Nucleus accumbens (tissue), 56 donors: ENCODE measurements at regions not wholly inside any gene's neighbourhood (a gene's known extent, or its start where the extent isn't known, plus 50 kb on each side); places are given as distances from the start of the nearest gene placed in this dataset.
A peak's percentile ranks its signal among the peaks of the same experiment; 100 is the strongest.

Experiments used
- DNase-seq, 56 donors: peaks; one replicate each; lab custom pipeline; 2025; lab: John Stamatoyannopoulos, UW

DNA sequence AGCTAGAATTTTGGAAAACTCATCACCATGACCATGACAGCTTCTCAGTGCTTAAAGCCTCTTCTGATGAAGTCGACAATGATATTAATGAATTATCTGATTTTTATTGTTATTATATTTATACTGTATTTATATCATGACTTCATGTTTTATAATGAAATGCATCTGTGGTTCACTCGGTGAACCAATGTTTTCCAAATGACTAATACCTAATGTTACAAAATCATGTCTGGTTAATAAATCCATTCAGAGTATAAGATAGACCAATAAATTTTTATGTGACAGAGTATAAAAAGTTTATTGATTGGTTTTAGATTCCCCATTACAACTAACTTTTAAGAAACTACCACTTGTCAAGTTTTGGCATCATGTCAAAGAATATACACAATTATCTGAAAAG lies 416.5 kb downstream of the MLLT3 start:
- no peak for DNase-seq

DNA sequence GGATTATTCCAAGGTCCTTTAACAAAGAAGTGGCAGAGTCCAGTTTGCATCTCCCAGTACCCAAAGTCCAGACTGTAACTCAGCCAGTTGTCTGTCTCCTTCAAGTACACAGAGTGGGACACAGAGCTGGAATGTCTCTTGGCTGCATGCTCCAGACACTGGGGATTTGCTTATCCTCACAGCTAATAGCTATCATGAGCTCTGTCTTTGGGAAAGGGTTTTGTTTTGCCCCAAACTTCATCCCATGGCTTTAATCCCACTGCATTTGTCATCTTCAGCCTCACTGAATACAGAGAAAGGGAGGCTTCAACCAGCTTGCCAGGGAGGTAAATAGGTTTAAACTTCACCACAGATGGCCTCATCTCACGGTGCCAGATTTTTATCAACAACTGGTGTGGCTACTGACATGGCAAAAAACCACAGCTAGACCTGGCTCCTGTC lies 412.2 kb upstream of the SLC24A2 start:
- no peak for DNase-seq

GRCh38 chr9:20200581-20200980 lies 411.7 kb upstream of the SLC24A2 start:
- peak in 1 of 56 donors; percentile 6 for DNase-seq

DNA sequence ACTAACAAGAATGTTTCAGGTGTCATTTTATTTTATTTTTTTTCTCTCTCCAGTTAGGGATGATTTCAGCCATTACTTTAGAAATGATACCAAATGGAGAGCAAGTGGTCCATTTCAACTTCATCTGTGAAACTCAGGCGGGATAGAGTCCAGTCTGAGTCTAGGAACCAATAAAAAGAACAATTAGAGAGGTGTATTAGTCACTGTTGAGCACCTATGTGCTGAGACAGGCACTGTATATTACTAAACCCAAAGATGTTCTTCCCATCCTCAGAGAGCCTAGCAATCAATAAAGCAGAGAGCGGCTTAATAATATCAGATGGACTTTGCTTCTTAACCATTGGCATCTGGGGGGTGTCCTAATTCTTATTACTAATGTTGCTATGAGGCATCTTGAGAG lies 410.3 kb upstream of the SLC24A2 start:
- no peak for DNase-seq

DNA sequence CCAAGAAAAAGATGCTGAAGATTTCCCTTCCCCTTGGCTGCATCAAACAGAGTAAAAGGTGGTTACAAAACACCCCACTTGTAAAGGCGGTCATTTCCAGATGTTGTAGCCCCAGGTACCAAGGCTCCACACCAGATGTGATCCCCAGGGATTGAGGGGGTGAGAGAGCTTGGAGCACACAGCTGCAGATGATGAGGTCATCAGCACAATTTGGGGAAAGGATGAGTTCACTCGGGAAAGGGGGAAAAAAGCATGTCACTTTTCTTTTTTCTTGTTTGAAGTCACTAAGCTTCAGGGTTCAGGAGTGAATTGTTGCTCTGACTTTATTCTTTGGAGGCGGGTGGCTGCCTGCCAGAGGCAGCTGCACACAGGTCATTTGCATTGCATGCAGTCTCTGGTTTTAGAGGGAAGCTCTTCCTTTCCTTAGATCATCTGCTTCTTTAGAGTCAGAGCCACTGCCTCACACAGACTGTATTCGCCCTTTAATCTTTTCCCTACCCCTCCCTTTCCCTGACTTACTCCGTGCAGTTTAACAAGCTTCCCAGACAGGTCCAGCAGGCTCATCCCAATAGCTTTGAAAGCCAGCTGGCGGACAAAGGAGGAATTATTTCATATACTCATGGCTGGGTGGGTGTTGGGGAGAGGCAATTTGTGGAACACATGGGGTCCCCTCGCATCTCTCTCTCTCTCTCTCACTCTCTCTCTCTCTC lies 409.3 kb upstream of the SLC24A2 start:
- peak in 2 of 56 donors; percentile 1 to 20 for DNase-seq

DNA sequence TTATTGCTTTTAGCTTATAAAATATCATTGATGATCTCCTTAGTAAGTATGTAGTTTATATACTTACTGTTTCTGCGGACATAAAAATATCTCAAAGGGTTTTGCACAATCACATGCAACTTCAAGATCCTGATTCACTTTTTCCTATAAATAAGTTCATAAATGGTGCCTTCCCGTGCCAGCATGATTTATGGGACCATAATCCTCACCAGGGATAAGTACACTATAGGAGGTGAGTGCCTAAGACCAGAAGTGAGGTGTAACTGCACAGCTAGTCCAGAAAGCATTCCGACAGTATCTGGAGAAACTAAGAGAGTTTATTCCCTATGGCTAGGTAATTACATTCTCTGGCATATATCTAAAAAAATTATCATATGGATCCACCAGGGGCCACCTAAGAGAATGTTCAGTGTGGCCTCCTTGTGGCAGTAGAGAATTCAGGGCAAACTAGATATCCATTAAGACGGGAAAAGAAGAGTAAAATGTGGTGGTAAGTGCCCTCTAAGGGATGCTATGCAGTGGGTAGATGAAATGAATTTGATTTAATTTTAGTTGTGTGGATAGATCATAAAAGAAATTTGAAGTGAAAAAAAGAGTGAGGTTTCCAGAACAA lies 402.5 kb upstream of the SLC24A2 start:
- DNase-seq: no peak

DNA sequence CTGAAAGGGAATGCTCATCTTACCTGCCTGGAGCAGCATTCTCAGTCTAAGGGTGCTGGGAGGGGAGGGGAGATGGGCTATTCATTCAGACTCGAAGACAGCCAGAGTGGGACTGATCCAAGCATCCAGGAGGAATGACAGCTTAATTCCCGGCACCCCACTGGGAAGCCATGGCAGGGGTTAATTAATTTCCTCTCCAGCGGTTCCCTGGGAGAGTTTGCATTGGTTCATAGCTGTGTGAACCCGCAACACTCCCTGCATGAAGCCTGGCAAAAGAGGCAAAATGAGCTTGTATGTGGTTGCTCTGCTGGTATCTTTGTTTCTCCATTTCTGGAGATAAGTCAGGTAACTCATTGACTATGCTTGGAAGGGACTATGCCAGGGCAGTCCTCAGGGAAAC lies 401.0 kb upstream of the SLC24A2 start:
- DNase-seq: no peak

GRCh38 chr9:20188616-20189369 lies 400.0 kb upstream of the SLC24A2 start:
- DNase-seq: no peak

DNA sequence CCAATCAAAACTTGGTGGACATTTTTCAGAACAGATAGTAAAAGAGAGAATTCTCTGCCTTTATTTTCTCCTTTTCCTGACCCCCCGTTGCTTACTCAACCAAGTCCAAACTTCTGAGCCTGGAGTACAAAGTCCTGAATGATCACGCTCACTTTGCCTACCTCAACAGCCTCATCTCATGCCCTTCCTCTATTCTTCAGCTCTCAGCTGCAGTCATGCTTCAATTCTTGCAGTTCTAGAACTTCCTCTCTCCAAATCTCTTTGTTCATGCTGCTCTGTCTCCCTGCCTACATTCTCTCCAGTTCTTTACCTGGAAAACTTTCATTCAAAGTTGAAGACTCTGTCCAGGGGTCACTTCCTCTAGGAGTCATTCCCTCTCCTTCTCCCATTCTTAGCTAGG lies 398.5 kb upstream of the SLC24A2 start:
- DNase-seq: no peak

GRCh38 chr9:20186823-20187222 lies 398.0 kb upstream of the SLC24A2 start:
- DNase-seq: no peak

- DNase-seq: no peak
Measured at GRCh38 chr9:20186231-20186630, 397.4 kb upstream of the SLC24A2 start.

GRCh38 chr9:20184541-20184940 lies 395.7 kb upstream of the SLC24A2 start:
- no peak for DNase-seq

- no peak for DNase-seq
Measured at GRCh38 chr9:20178679-20179078, 389.8 kb upstream of the SLC24A2 start.

DNA sequence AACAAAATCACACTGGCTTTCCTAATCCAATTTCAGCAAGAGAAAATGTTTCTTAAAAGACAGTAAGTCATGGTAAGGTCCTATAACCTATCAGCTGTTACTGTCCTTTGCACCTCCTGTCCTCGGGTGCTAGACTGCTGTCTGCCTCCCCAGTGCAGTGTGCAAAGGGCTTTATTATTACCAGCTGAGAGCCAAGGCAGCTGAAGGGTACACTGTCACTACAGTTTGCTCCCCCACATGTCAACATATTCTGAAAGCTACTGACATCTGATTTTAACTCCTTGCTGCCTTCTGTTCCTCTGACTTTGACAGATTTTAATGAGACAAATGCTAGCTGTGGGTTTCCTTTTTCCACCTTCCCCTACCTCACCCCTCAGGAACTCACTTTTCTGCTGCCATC lies 389.4 kb upstream of the SLC24A2 start:
- DNase-seq: no peak

- no peak for DNase-seq
Measured at GRCh38 chr9:20170122-20170521, 381.3 kb upstream of the SLC24A2 start.

- DNase-seq: no peak
Measured at GRCh38 chr9:20152151-20152725, 363.4 kb upstream of the SLC24A2 start.

- no peak for DNase-seq
Measured at GRCh38 chr9:20148416-20148815, 359.6 kb upstream of the SLC24A2 start.

- DNase-seq: no peak
Measured at GRCh38 chr9:20144197-20144596, 355.4 kb upstream of the SLC24A2 start.

GRCh38 chr9:20139763-20140290 lies 351.0 kb upstream of the SLC24A2 start:
- peak in 1 of 56 donors; percentile 5 for DNase-seq

GRCh38 chr9:20138841-20139240 lies 350.0 kb upstream of the SLC24A2 start:
- DNase-seq: no peak

DNA sequence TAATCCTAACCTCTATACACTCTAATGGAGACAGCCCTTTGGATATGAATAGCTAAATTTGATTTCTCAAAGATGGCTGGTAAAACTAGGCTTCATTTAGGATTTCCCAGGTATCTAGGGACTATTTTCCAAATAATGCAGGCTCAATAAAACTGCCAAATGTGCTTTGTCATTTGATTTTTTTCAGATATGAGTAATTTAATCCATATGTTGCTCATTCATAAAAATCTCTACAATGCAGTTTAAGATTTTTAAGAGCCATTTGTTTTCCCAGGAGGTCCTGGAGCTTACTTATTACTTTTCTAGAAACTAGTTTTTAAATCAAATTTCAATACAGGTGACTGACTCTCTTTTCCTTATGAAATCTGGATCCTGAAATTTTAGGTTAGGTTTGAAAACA lies 349.3 kb upstream of the SLC24A2 start:
- no peak for DNase-seq
